DMS153 treated with DMSO at 0.1 percent for 48 hours (cell line): ENCODE measurements at regions not wholly inside any gene's neighbourhood (a gene's known extent, or its start where the extent isn't known, plus 50 kb on each side); places are given as distances from the start of the nearest gene placed in this dataset.

ENCODE experiments used
- DNase-seq: peaks from one replicate; lab custom pipeline; 2025; ENCODE audit not compliant: unreplicated experiment; lab: John Stamatoyannopoulos, UW

- no peak for DNase-seq
Measured at GRCh38 chr13:40484101-40484800, 182.2 kb downstream of the FOXO1 start.

- DNase-seq = no peak
Measured at GRCh38 chr13:40484974-40485373, 181.5 kb downstream of the FOXO1 start.

- DNase-seq = no peak
Measured at GRCh38 chr13:40485611-40486517, 180.6 kb downstream of the FOXO1 start.

GRCh38 chr13:40486518-40487163 lies 179.8 kb downstream of the FOXO1 start:
- no peak for DNase-seq

GRCh38 chr13:40488869-40489391 lies 177.5 kb downstream of the FOXO1 start:
- DNase-seq = no peak

GRCh38 chr13:40490086-40490758 lies 176.2 kb downstream of the FOXO1 start:
- peak; percentile 34 for DNase-seq

GRCh38 chr13:40492511-40492910 lies 173.9 kb downstream of the FOXO1 start:
- DNase-seq = no peak

- DNase-seq = no peak
Measured at GRCh38 chr13:40494513-40494912, 171.9 kb downstream of the FOXO1 start.

- DNase-seq = no peak
Measured at GRCh38 chr13:40494946-40495620, 171.4 kb downstream of the FOXO1 start.

GRCh38 chr13:40495621-40496001 lies 170.8 kb downstream of the FOXO1 start:
- DNase-seq = no peak

GRCh38 chr13:40496035-40496810 lies 170.2 kb downstream of the FOXO1 start:
- no peak for DNase-seq

GRCh38 chr13:40498461-40498860 lies 168.0 kb downstream of the FOXO1 start:
- DNase-seq = no peak

- DNase-seq = no peak
Measured at GRCh38 chr13:40502236-40502635, 164.2 kb downstream of the FOXO1 start.

GRCh38 chr13:40503011-40503410 lies 163.4 kb downstream of the FOXO1 start:
- no peak for DNase-seq

- DNase-seq = no peak
Measured at GRCh38 chr13:40503966-40504591, 162.4 kb downstream of the FOXO1 start.

GRCh38 chr13:40504641-40505040 lies 161.8 kb downstream of the FOXO1 start:
- no peak for DNase-seq

- no peak for DNase-seq
Measured at GRCh38 chr13:40505196-40505595, 161.2 kb downstream of the FOXO1 start.
